ENCODE measurements at regions not wholly inside any gene's neighbourhood (a gene's known extent, or its start where the extent isn't known, plus 50 kb on each side); places are given as distances from the start of the nearest gene placed in this dataset.

DNA sequence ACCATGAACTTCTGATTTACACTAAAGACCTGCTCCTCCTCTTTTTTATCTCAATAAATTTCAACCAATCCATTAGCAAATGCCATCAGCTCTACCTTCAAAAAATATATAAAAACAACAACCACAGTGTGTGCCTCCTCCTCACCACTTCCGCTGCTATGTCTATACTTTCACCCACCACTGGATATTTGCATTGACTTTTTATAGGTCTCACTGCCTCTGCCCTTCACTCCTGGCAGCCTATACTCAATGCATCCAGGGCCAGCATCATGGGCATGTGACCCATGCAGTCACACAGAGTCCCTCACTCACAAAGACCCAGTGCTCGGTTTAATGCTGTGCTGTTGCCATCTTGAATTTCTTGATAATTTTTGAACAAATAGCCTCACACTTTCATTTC lies 53.5 kb upstream of the CCDC54 start:
- no peak for DNase-seq (ENCODE audit: low read depth in 2 of 2)

DNA sequence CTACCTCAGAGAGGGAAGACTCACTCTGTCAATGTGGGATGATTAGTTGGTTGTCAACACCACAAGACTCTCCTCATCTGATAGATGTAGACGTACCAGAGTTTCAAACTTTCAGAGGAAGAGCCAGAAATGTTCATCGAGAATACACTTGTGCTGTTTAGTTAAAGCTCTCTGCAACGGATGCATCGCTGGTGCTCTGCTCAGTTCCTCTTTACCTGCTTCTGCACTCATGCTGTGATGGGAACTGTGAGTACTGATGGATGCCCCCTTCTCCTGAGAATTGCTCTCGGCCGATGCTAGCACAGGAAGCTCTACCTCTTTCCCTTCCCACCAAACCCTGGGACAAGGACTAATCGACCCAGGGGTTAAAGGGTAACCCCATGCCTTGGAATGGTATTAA lies 51.8 kb upstream of the CCDC54 start:
- no peak for DNase-seq (ENCODE audit: low read depth in 2 of 2)
